GM21576 (cell line): ENCODE measurements at regions not wholly inside any gene's neighbourhood (a gene's known extent, or its start where the extent isn't known, plus 50 kb on each side); places are given as distances from the start of the nearest gene placed in this dataset.

ENCODE experiments used
- ATAC-seq: cut with Tn5 transposase; IDR thresholded peaks from one replicate; pipeline ENCODE4 v1.9.1; 2021; ENCODE audit warnings: mild to moderate bottlenecking, moderate library complexity; ENCODE audit not compliant: unreplicated experiment

- no peak for ATAC-seq
Observed at GRCh38 chr12:69061574-69061973, 128.6 kb upstream of the CPM start.

GRCh38 chr12:69062621-69063237 is 129.8 kb upstream of the CPM start:
- no peak for ATAC-seq

- ATAC-seq = no peak
Observed at GRCh38 chr12:69064734-69065443, 131.9 kb upstream of the CPM start.

GRCh38 chr12:69065775-69066174 is 132.8 kb upstream of the CPM start:
- no peak for ATAC-seq

GRCh38 chr12:69066492-69067373 is 133.8 kb upstream of the CPM start:
- no peak for ATAC-seq

GRCh38 chr12:69067713-69068112 is 134.7 kb upstream of the CPM start:
- no peak for ATAC-seq

- no peak for ATAC-seq
Observed at GRCh38 chr12:69068448-69068847, 135.5 kb upstream of the CPM start.

- ATAC-seq = no peak
Observed at GRCh38 chr12:69069479-69069878, 136.5 kb upstream of the CPM start.

- peak; percentile 83 for ATAC-seq
Observed at GRCh38 chr12:69070319-69071090, 137.5 kb upstream of the CPM start.

- no peak for ATAC-seq
Observed at GRCh38 chr12:69071091-69071370, 138.1 kb upstream of the CPM start.

GRCh38 chr12:69073035-69073434 is 140.1 kb upstream of the CPM start:
- ATAC-seq = no peak

- ATAC-seq = no peak
Observed at GRCh38 chr12:69074556-69075349, 141.8 kb upstream of the CPM start.

- no peak for ATAC-seq
Observed at GRCh38 chr12:69083689-69084088, 150.7 kb upstream of the CPM start.

GRCh38 chr12:69084816-69085378 is 151.9 kb upstream of the CPM start:
- ATAC-seq = no peak

- ATAC-seq = no peak
Observed at GRCh38 chr12:69085852-69086251, 152.9 kb upstream of the CPM start.

- no peak for ATAC-seq
Observed at GRCh38 chr12:69087986-69088385, 151.4 kb upstream of the CPSF6 start.

GRCh38 chr12:69090722-69091121 is 148.6 kb upstream of the CPSF6 start:
- no peak for ATAC-seq

- ATAC-seq = no peak
Observed at GRCh38 chr12:69091442-69092017, 147.8 kb upstream of the CPSF6 start.

- ATAC-seq = no peak
Observed at GRCh38 chr12:69092137-69092536, 147.2 kb upstream of the CPSF6 start.
